Adrenal gland (tissue), 9 donors: ENCODE measurements at regions not wholly inside any gene's neighbourhood (a gene's known extent, or its start where the extent isn't known, plus 50 kb on each side); places are given as distances from the start of the nearest gene placed in this dataset.

Experiments
- DNase-seq, 7 donors: peaks; one replicate each; pipeline ENCODE4 v3.0.0-alpha.2; 2019 to 2020
- H3K27ac ChIP-seq, 5 donors: fragments of 200-600 bp; sonication (generic) in 4 of 5; 1 replicate in 3 of 5; 2 replicates in 2 of 5; pipeline versions ENCODE4 v1.5.1 to v1.8.0; 2016 to 2020; ENCODE audit warnings: mild to moderate bottlenecking in 1 of 5
- H3K27me3 ChIP-seq: fragments of 200-600 bp; 2 replicates; pipeline ENCODE4 v1.8.0; 2021
- H3K36me3 ChIP-seq, 2 donors: fragments of 200-600 bp; replicated peaks in 1 of 2; 1 replicate in 1 of 2; 2 replicates in 1 of 2; pipeline versions ENCODE4 v1.5.1 to v1.8.0; 2018 to 2022
- H3K4me1 ChIP-seq, 2 donors: fragments of 200-600 bp; replicated peaks in 1 of 2; 1 replicate in 1 of 2; 2 replicates in 1 of 2; pipeline versions ENCODE4 v1.5.1 to v1.8.0; 2018 to 2021
- H3K4me3 ChIP-seq, 4 donors: fragments of 200-600 bp; sonication (generic) in 3 of 4; one replicate each; pipeline ENCODE4 v1.5.1; 2016 to 2018
- H3K9me3 ChIP-seq, 3 donors: fragments of 200-600 bp; sonication (generic) in 1 of 3; replicated peaks in 1 of 3; 1 replicate in 2 of 3; 2 replicates in 1 of 3; pipeline versions ENCODE4 v1.5.1 to v1.8.0; 2016 to 2021
- POLR2A ChIP-seq, 2 donors: fragments of 450-650 bp; IDR thresholded peaks; one replicate each; pipeline ENCODE4 v1.6.1; 2017; ENCODE audit warnings: antibody characterized with exemption in 2 of 2, mild to moderate bottlenecking in 2 of 2, moderate library complexity in 1 of 2
- WGBS, 4 donors: extraction: QIAGEN DNeasy Blood & Tissue Kit in 2 of 4; methylation state at CpG; one replicate each; pipeline versions ENCODE4 v1.1.5 to v1.1.7; 2013 to 2017; 5-methylcytosine and 5-hydroxymethylcytosine counted together
- intact Hi-C, 2 donors: fragments of 100-400 bp; cut with DNase I; formaldehyde crosslinking; loops; one replicate each; pipeline versions ENCODE4 v1.14.1 to v1.15.0; 2022 to 2023
- TF ChIP-seq, protein P1 (sequence below), 6 experiments: fragments of 450-650 bp in 4 of 6; fragments of 200-600 bp in 2 of 6; sonication (generic) in 1 of 6; IDR thresholded peaks; 1 replicate in 5 of 6; 2 replicates in 1 of 6; pipeline versions ENCODE4 v1.5.1 to v1.8.0; 2016 to 2021; ENCODE audit warnings: antibody characterized with exemption in 6 of 6, mild to moderate bottlenecking in 2 of 6, moderate library complexity in 1 of 6
- donor health status: healthy with polysubstance abuse.
- donor health status: Bipolar disorder and iron deficiency.
- donor health status: DM: yes; HTN: yes; CAD: no.
- donor health status: DM: no; HTN: no; CAD: no.
- donor health status: DM: no; HTN: no; CAD: no.

- Histone ChIP-seq H3K36me3 (no peaks in the 10 kb centered on the region), H3K27ac (no peak overlapping the region), H3K4me1 (no peaks in the 10 kb centered on the region), H3K4me3 (no peak overlapping the region), H3K9me3 (no peaks in the 10 kb centered on the region), H3K27me3 (no peaks in the 10 kb centered on the region)
- DNase-seq, result no peak
- intact Hi-C loops, result no loop called here
- WGBS, 4 donors, result 75 to 87% (median 83%) methylated on average over 8 of the region's 8 CpGs
- TF ChIP-seq, protein P1, sequence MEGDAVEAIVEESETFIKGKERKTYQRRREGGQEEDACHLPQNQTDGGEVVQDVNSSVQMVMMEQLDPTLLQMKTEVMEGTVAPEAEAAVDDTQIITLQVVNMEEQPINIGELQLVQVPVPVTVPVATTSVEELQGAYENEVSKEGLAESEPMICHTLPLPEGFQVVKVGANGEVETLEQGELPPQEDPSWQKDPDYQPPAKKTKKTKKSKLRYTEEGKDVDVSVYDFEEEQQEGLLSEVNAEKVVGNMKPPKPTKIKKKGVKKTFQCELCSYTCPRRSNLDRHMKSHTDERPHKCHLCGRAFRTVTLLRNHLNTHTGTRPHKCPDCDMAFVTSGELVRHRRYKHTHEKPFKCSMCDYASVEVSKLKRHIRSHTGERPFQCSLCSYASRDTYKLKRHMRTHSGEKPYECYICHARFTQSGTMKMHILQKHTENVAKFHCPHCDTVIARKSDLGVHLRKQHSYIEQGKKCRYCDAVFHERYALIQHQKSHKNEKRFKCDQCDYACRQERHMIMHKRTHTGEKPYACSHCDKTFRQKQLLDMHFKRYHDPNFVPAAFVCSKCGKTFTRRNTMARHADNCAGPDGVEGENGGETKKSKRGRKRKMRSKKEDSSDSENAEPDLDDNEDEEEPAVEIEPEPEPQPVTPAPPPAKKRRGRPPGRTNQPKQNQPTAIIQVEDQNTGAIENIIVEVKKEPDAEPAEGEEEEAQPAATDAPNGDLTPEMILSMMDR (IDR thresholded peaks at IDR 0.05), result no peak
- no peak for TF ChIP-seq POLR2A (IDR thresholded peaks at IDR 0.05)
These were observed 255.6 kb downstream of the MAFB start for GRCh38 chr20:40433341-40433861.

DNA sequence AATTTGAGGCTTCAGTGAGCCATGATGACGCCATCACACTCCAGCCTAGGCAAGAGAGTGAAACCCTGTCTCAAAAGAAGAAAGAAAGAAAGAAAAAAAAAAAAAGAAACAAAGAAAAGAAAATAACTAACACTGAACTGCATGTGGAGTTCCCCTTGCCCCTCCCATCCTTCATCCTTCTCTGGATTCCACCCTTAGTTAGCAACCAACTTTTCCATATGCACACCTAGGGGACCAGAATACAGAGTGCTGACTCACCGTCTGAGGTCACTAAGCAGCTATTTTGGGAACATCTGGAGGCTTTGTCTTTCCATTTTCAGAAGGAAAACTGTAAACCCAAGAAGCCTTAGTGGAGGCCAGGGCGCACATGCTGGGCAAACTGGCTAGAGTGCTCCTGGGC, 257.4 kb downstream of the MAFB start:
- H3K27me3 ChIP-seq, result no peaks in the 10 kb centered on the region
- H3K4me3 ChIP-seq, result no peak overlapping the region
- WGBS, 4 donors, result 77 to 84% (median 81%) methylated on average over 3 of the region's 3 CpGs
- no peaks in the 10 kb centered on the region for H3K36me3 ChIP-seq
- H3K27ac ChIP-seq, result no peak overlapping the region
- TF ChIP-seq, protein P1 (IDR thresholded peaks at IDR 0.05), result no peak
- TF ChIP-seq POLR2A (IDR thresholded peaks at IDR 0.05), result no peak
- intact Hi-C loops, result no loop called here
- no peak for DNase-seq
- H3K9me3 ChIP-seq, result no peaks in the 10 kb centered on the region
- H3K4me1 ChIP-seq, result no peaks in the 10 kb centered on the region

- H3K27me3 ChIP-seq, result no peaks in the 10 kb centered on the region
- intact Hi-C loops, result no loop called here
- no peak overlapping the region for H3K27ac ChIP-seq
- H3K4me1 ChIP-seq, result no peaks in the 10 kb centered on the region
- no peak for DNase-seq
- WGBS, 4 donors, result 80 to 90% (median 88%) methylated on average over 4 of the region's 4 CpGs
- H3K9me3 ChIP-seq, result no peaks in the 10 kb centered on the region
- H3K36me3 ChIP-seq, result no peaks in the 10 kb centered on the region
- no peak overlapping the region for H3K4me3 ChIP-seq
- no peak for TF ChIP-seq POLR2A (IDR thresholded peaks at IDR 0.05)
- TF ChIP-seq, protein P1 (IDR thresholded peaks at IDR 0.05), result no peak
These were observed 257.9 kb downstream of the MAFB start for GRCh38 chr20:40431112-40431511.

- Histone ChIP-seq H3K27ac (no peak overlapping the region), H3K36me3 (no peaks in the 10 kb centered on the region), H3K9me3 (no peaks in the 10 kb centered on the region), H3K4me3 (no peak overlapping the region), H3K27me3 (no peaks in the 10 kb centered on the region), H3K4me1 (no peaks in the 10 kb centered on the region)
- intact Hi-C loops, result no loop called here
- WGBS, 4 donors, result 61 to 75% (median 69%) methylated on average over 4 of the region's 4 CpGs
- DNase-seq, result no peak
- TF ChIP-seq, protein P1 (IDR thresholded peaks at IDR 0.05), result no peak
- no peak for TF ChIP-seq POLR2A (IDR thresholded peaks at IDR 0.05)
These were observed 262.0 kb downstream of the MAFB start for GRCh38 chr20:40427026-40427425.
